Liver (tissue), 8 donors: ENCODE measurements at regions not wholly inside any gene's neighbourhood (a gene's known extent, or its start where the extent isn't known, plus 50 kb on each side); places are given as distances from the start of the nearest gene placed in this dataset.

Experiments
- DNase-seq: peaks from one replicate; pipeline ENCODE4 v3.0.0-alpha.2; 2017; ENCODE audit warnings: low spot score
- H3K27ac ChIP-seq, 2 donors: one replicate each; pipeline ENCODE4 v1.7.0; 2013; ENCODE audit warnings: inconsistent platforms in 2 of 2, low read length in 2 of 2, control low read depth in 1 of 2, low read depth in 1 of 2, mild to moderate bottlenecking in 1 of 2
- H3K27me3 ChIP-seq, 4 donors: one replicate each; pipeline versions ENCODE4 v1.6.1 to v1.7.0; 2013; ENCODE audit warnings: low read length in 3 of 4, inconsistent platforms in 1 of 4, mild to moderate bottlenecking in 1 of 4, moderate library complexity in 1 of 4; ENCODE audit not compliant: control insufficient read depth in 4 of 4, insufficient read depth in 4 of 4
- H3K36me3 ChIP-seq, 4 donors: one replicate each; pipeline versions ENCODE4 v1.6.1 to v1.7.0; 2013; ENCODE audit warnings: low read length in 3 of 4, mild to moderate bottlenecking in 3 of 4, low read depth in 1 of 4, moderate library complexity in 1 of 4; ENCODE audit not compliant: control insufficient read depth in 4 of 4, insufficient read depth in 3 of 4
- H3K4me1 ChIP-seq, 4 donors: one replicate each; pipeline versions ENCODE4 v1.6.1 to v1.7.0; 2013; ENCODE audit warnings: low read length in 3 of 4, mild to moderate bottlenecking in 3 of 4, moderate library complexity in 1 of 4; ENCODE audit not compliant: control insufficient read depth in 4 of 4, insufficient read depth in 4 of 4
- H3K4me3 ChIP-seq, 3 donors: one replicate each; pipeline versions ENCODE4 v1.6.1 to v1.7.0; 2013; ENCODE audit warnings: low read length in 3 of 3, control low read depth in 1 of 3, low read depth in 1 of 3, mild to moderate bottlenecking in 1 of 3
- H3K9ac ChIP-seq, 2 donors: one replicate each; pipeline ENCODE4 v1.7.0; 2013; ENCODE audit warnings: low read length in 2 of 2, mild to moderate bottlenecking in 2 of 2, moderate library complexity in 2 of 2, control low read depth in 1 of 2, low read depth in 1 of 2
- H3K9me3 ChIP-seq, 4 donors: one replicate each; pipeline versions ENCODE4 v1.6.1 to v1.7.0; 2013; ENCODE audit warnings: low read length in 3 of 4; ENCODE audit not compliant: control insufficient read depth in 4 of 4
- EGR1 ChIP-seq, 2 donors: IDR thresholded peaks; 2 replicates each; pipeline ENCODE4 v1.6.1; 2016 to 2018; ENCODE audit warnings: antibody characterized with exemption in 2 of 2, low read depth in 2 of 2
- FOXA1 ChIP-seq: IDR thresholded peaks from 2 replicates; pipeline ENCODE4 v1.6.1; 2016; ENCODE audit warnings: antibody characterized with exemption
- FOXA2 ChIP-seq: IDR thresholded peaks from 2 replicates; pipeline ENCODE4 v1.6.1; 2016; ENCODE audit warnings: antibody characterized with exemption
- HNF4G ChIP-seq: IDR thresholded peaks from 2 replicates; pipeline ENCODE4 v1.6.1; 2016; ENCODE audit warnings: antibody characterized with exemption
- NR2F2 ChIP-seq: IDR thresholded peaks from 2 replicates; pipeline ENCODE4 v1.6.1; 2016; ENCODE audit warnings: antibody characterized with exemption
- RAD21 ChIP-seq, 2 donors: IDR thresholded peaks; 2 replicates each; pipeline ENCODE4 v1.6.1; 2016; ENCODE audit warnings: antibody characterized with exemption in 2 of 2, mild to moderate bottlenecking in 2 of 2
- SP1 ChIP-seq: IDR thresholded peaks from 2 replicates; pipeline ENCODE4 v1.6.1; 2018; ENCODE audit warnings: antibody characterized with exemption, mild to moderate bottlenecking
- TAF1 ChIP-seq: conservative IDR thresholded peaks from 2 replicates; pipeline ENCODE4 v1.6.1; 2016; ENCODE audit warnings: antibody characterized with exemption, mild to moderate bottlenecking
- YY1 ChIP-seq: IDR thresholded peaks from 2 replicates; pipeline ENCODE4 v1.6.1; 2016; ENCODE audit warnings: antibody characterized with exemption, mild to moderate bottlenecking
- WGBS: extraction: QIAGEN DNeasy Blood & Tissue Kit; methylation state at CpG from one replicate; pipeline ENCODE4 v1.1.7; 2013; 5-methylcytosine and 5-hydroxymethylcytosine counted together
- TF ChIP-seq, protein P1 (sequence below): IDR thresholded peaks from 2 replicates; pipeline ENCODE4 v1.6.1; 2016; ENCODE audit warnings: antibody characterized with exemption, mild to moderate bottlenecking
- TF ChIP-seq, protein P2 (sequence below): IDR thresholded peaks from 2 replicates; pipeline ENCODE4 v1.6.1; 2016; ENCODE audit warnings: antibody characterized with exemption
- TF ChIP-seq, protein P3 (sequence below): IDR thresholded peaks from 2 replicates; pipeline ENCODE4 v1.6.1; 2016; ENCODE audit warnings: antibody characterized with exemption
- TF ChIP-seq, protein P4 (sequence below): IDR thresholded peaks from 2 replicates; pipeline ENCODE4 v1.6.1; 2016; ENCODE audit warnings: antibody characterized with exemption
- TF ChIP-seq, protein P5 (sequence below): fragments of 150-350 bp; IDR thresholded peaks from 2 replicates; pipeline ENCODE4 v1.5.1; 2017; ENCODE audit warnings: improper control_type of control experiment, low read depth, low read length; ENCODE audit not compliant: missing input control
- donor health status: healthy.
- donor health status: healthy.
- donor health status: healthy.
- donor health status: healthy.
- donor health status: healthy.

DNA sequence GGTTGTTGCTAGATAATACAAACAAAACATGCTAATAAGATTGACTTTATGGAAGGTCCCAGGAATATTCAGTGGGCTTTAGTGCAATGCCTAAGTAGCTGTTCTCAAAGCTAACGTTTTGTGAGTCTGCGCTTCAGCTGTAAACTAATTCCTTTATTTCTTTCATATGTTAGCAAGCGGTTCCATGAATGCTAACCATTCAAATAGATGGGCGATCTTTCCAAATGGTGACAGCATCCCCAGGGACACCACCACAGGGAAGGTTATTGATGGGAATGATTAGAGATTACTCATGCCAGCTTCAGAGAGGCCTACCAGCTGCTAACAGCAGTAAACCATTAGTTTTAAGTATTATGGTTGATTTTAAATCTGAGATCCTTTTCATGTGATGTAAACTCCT is 405.7 kb upstream of the MCTP2 start:
- H3K4me1 ChIP-seq = no peaks in the 10 kb centered on the region
- H3K27ac ChIP-seq = no peak overlapping the region
- H3K9me3 ChIP-seq = no peaks in the 10 kb centered on the region
- H3K27me3 ChIP-seq = no peaks in the 10 kb centered on the region
- DNase-seq = no peak
- H3K9ac ChIP-seq = no peak overlapping the region
- TF ChIP-seq, protein P1, sequence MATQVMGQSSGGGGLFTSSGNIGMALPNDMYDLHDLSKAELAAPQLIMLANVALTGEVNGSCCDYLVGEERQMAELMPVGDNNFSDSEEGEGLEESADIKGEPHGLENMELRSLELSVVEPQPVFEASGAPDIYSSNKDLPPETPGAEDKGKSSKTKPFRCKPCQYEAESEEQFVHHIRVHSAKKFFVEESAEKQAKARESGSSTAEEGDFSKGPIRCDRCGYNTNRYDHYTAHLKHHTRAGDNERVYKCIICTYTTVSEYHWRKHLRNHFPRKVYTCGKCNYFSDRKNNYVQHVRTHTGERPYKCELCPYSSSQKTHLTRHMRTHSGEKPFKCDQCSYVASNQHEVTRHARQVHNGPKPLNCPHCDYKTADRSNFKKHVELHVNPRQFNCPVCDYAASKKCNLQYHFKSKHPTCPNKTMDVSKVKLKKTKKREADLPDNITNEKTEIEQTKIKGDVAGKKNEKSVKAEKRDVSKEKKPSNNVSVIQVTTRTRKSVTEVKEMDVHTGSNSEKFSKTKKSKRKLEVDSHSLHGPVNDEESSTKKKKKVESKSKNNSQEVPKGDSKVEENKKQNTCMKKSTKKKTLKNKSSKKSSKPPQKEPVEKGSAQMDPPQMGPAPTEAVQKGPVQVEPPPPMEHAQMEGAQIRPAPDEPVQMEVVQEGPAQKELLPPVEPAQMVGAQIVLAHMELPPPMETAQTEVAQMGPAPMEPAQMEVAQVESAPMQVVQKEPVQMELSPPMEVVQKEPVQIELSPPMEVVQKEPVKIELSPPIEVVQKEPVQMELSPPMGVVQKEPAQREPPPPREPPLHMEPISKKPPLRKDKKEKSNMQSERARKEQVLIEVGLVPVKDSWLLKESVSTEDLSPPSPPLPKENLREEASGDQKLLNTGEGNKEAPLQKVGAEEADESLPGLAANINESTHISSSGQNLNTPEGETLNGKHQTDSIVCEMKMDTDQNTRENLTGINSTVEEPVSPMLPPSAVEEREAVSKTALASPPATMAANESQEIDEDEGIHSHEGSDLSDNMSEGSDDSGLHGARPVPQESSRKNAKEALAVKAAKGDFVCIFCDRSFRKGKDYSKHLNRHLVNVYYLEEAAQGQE = no peak
- TF ChIP-seq TAF1 = no peak
- TF ChIP-seq, protein P2, sequence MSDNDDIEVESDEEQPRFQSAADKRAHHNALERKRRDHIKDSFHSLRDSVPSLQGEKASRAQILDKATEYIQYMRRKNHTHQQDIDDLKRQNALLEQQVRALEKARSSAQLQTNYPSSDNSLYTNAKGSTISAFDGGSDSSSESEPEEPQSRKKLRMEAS = no peak
- TF ChIP-seq FOXA2 = no peak
- TF ChIP-seq RAD21 (IDR thresholded peaks at IDR 0.05) = no peak
- TF ChIP-seq SP1 = no peak
- TF ChIP-seq NR2F2 = no peak
- no peak for TF ChIP-seq FOXA1
- no peak for TF ChIP-seq EGR1 (IDR thresholded peaks at IDR 0.05; ENCODE audit: low read depth in 2 of 2)
- TF ChIP-seq YY1 = no peak
- TF ChIP-seq, protein P3, sequence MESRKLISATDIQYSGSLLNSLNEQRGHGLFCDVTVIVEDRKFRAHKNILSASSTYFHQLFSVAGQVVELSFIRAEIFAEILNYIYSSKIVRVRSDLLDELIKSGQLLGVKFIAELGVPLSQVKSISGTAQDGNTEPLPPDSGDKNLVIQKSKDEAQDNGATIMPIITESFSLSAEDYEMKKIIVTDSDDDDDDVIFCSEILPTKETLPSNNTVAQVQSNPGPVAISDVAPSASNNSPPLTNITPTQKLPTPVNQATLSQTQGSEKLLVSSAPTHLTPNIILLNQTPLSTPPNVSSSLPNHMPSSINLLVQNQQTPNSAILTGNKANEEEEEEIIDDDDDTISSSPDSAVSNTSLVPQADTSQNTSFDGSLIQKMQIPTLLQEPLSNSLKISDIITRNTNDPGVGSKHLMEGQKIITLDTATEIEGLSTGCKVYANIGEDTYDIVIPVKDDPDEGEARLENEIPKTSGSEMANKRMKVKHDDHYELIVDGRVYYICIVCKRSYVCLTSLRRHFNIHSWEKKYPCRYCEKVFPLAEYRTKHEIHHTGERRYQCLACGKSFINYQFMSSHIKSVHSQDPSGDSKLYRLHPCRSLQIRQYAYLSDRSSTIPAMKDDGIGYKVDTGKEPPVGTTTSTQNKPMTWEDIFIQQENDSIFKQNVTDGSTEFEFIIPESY = no peak
- no peak for TF ChIP-seq HNF4G
- TF ChIP-seq, protein P4, sequence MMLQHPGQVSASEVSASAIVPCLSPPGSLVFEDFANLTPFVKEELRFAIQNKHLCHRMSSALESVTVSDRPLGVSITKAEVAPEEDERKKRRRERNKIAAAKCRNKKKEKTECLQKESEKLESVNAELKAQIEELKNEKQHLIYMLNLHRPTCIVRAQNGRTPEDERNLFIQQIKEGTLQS = no peak
- no peaks in the 10 kb centered on the region for H3K36me3 ChIP-seq
- WGBS = 59% methylated on average over 4 of the region's 4 CpGs
- no peak overlapping the region for H3K4me3 ChIP-seq

DNA sequence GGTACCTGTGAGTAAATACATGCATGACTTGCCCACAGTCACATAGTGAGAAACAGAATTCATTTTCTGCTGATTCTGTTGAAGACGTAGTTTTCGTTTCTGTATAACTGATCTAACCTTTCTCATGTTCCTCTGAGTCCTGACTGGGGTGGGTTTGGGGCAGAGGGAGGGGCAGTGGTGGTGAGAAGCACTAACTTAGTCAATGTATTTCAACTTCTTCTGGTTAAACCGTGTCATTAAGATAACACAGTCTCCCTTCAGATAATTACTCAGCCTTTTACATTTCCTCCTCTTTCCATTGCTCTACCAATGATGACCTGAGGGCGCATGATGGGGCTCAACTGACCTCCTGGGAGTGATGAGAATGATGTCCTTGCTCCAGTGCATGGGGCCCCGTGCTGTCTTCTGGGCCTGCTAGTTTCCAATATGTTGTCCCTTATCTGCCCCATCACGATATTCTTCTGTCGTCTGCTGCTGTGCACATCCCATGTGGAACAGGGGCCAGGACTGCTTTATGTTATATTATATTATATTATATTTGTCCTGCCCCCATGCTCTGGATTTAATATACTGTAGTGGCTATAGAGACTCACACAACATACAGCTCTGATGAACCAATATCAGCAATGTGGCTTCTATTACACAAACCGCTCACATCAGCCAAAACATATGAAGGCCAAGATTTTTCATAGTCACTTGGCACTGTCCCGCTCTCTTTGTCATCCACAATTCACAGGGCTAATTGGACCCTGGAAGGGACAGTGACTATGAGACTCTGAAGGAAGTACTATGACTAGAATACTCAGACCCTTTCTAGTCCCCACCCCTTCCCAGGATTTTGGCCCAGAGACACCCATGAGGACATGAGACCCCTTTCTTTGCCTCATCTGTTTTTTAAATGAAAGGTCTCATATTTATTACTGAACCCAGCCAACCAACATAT is 407.1 kb upstream of the MCTP2 start:
- Histone ChIP-seq H3K4me3 (no peak overlapping the region), H3K36me3 (no peaks in the 10 kb centered on the region), H3K27me3 (no peaks in the 10 kb centered on the region), H3K27ac (no peak overlapping the region), H3K4me1 (no peaks in the 10 kb centered on the region), H3K9ac (no peak overlapping the region), H3K9me3 (no peaks in the 10 kb centered on the region)
- WGBS = 72% methylated on average over 9 of the region's 9 CpGs
- TF ChIP-seq, protein P5, sequence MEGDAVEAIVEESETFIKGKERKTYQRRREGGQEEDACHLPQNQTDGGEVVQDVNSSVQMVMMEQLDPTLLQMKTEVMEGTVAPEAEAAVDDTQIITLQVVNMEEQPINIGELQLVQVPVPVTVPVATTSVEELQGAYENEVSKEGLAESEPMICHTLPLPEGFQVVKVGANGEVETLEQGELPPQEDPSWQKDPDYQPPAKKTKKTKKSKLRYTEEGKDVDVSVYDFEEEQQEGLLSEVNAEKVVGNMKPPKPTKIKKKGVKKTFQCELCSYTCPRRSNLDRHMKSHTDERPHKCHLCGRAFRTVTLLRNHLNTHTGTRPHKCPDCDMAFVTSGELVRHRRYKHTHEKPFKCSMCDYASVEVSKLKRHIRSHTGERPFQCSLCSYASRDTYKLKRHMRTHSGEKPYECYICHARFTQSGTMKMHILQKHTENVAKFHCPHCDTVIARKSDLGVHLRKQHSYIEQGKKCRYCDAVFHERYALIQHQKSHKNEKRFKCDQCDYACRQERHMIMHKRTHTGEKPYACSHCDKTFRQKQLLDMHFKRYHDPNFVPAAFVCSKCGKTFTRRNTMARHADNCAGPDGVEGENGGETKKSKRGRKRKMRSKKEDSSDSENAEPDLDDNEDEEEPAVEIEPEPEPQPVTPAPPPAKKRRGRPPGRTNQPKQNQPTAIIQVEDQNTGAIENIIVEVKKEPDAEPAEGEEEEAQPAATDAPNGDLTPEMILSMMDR = no peak
- no peak for TF ChIP-seq FOXA1
- TF ChIP-seq EGR1 (IDR thresholded peaks at IDR 0.05; ENCODE audit: low read depth in 2 of 2) = no peak
- TF ChIP-seq, protein P3 = no peak
- no peak for TF ChIP-seq HNF4G
- TF ChIP-seq, protein P2 = no peak
- TF ChIP-seq NR2F2 = no peak
- no peak for TF ChIP-seq FOXA2
- DNase-seq = no peak
